Fibroblast of villous mesenchyme (primary cell): ENCODE measurements at regions not wholly inside any gene's neighbourhood (a gene's known extent, or its start where the extent isn't known, plus 50 kb on each side); places are given as distances from the start of the nearest gene placed in this dataset.

Source experiments
- DNase-seq: peaks from one replicate; pipeline ENCODE4 v3.0.0-alpha.2; 2010; ENCODE audit warnings: low read depth
- H3K4me3 ChIP-seq: 2 replicates; pipeline ENCODE4 v1.5.1; 2011; ENCODE audit warnings: low read depth, mild to moderate bottlenecking, low read length
- CTCF ChIP-seq: IDR thresholded peaks from 2 replicates; pipeline ENCODE4 v1.5.1; 2012; ENCODE audit warnings: low read depth, mild to moderate bottlenecking, low read length; ENCODE audit not compliant: insufficient read depth

GRCh38 chr14:65237023-65237814 is 134.9 kb upstream of the MAX start:
- TF ChIP-seq CTCF, result no peak

GRCh38 chr14:65237941-65238340 is 135.6 kb upstream of the MAX start:
- TF ChIP-seq CTCF, result no peak
- no peak overlapping the region for H3K4me3 ChIP-seq
- no peak for DNase-seq

More at GRCh38 chr14:65237023-65237814, 134.9 kb upstream of the MAX start:
- peak; percentile 87 for DNase-seq
- H3K4me3 ChIP-seq, result no peak overlapping the region

GRCh38 chr14:65238456-65238855 is 136.1 kb upstream of the MAX start:
- DNase-seq, result peak; percentile 94
- H3K4me3 ChIP-seq, result no peak overlapping the region
- TF ChIP-seq CTCF, result no peak

- TF ChIP-seq CTCF, result no peak
- H3K4me3 ChIP-seq, result no peak overlapping the region
- peak; percentile 98 for DNase-seq
Measured at GRCh38 chr14:65239143-65239937, 137.0 kb upstream of the MAX start.

GRCh38 chr14:65239938-65240296 is 137.6 kb upstream of the MAX start:
- TF ChIP-seq CTCF, result no peak
- no peak for DNase-seq
- H3K4me3 ChIP-seq, result no peak overlapping the region

- no peak overlapping the region for H3K4me3 ChIP-seq
- no peak for TF ChIP-seq CTCF
- DNase-seq, result no peak
Measured at GRCh38 chr14:65241125-65241752, 138.9 kb upstream of the MAX start.
